K562 (cell line): ENCODE measurements at regions not wholly inside any gene's neighbourhood (a gene's known extent, or its start where the extent isn't known, plus 50 kb on each side); places are given as distances from the start of the nearest gene placed in this dataset.

Experiments
- ATAC-seq: fragments of 200-7000 bp; cut with Tn5 transposase; 3 replicates; pipeline ENCODE4 v1.9.1; 2020; ENCODE audit warnings: moderate library complexity
- BruUV-seq: library from RNA; stranded (reverse); fragments of 400-500 nt; replicated peaks from 2 replicates; lab custom pipeline; 2021; lab: Mats Ljungman, UMichigan
- CTCF ChIA-PET: fragments of 300-600 bp; formaldehyde crosslinking; extraction: SDS; loops from one replicate; lab custom pipeline; 2021; ENCODE audit warnings: low intra/inter-chr PET ratio; lab: Yijun Ruan, JAX
- POLR2A ChIA-PET: fragments of 300-600, 350-650 bp; sonication (Branson Sonifier 250); formaldehyde crosslinking; extraction: SDS; loops from one replicate; lab custom pipeline; 2021; ENCODE audit warnings: antibody characterized with exemption, inconsistent platforms; lab: Yijun Ruan, JAX
- DNase-seq, 4 experiments: peaks; one replicate each; pipeline versions ENCODE4 v3.0.0 to v3.0.0-alpha.2; 2011 to 2018; ENCODE audit warnings: low spot score in 3 of 4, mixed read lengths in 3 of 4; ENCODE audit errors: extremely low read depth in 1 of 4
- FAIRE-seq: peaks from 2 replicates; lab custom pipeline; 2011; peaks lifted over from hg19 to GRCh38; lab: Jason Lieb, UNC
- H2AFZ ChIP-seq: 2 replicates; pipeline ENCODE4 v1.6.0; 2011; ENCODE audit warnings: low read depth, low read length, control low read depth, inconsistent platforms
- H3K27ac ChIP-seq: fragments of 200-600 bp; 3 replicates; pipeline ENCODE4 v1.8.0; 2011; ENCODE audit warnings: low read depth, mild to moderate bottlenecking, control low read depth, inconsistent platforms, low read length, moderate library complexity, mixed read lengths; ENCODE audit errors: extremely low read depth
- H3K27me3 ChIP-seq, 2 experiments: fragments of 300-600 bp in 1 of 2; 2 replicates in 1 of 2; 3 replicates in 1 of 2; pipeline versions ENCODE4 v1.6.0 to v1.8.0; 2011; ENCODE audit warnings: inconsistent platforms in 2 of 2, low read length in 2 of 2, mild to moderate bottlenecking in 1 of 2, mixed read lengths in 1 of 2, moderate library complexity in 1 of 2; ENCODE audit not compliant: control insufficient read depth in 2 of 2, insufficient read depth in 2 of 2
- H3K36me3 ChIP-seq: fragments of 300-600 bp; 3 replicates; pipeline ENCODE4 v1.8.0; 2011; ENCODE audit warnings: mild to moderate bottlenecking, low read length, inconsistent platforms; ENCODE audit not compliant: control insufficient read depth, insufficient read depth
- H3K4me1 ChIP-seq, 2 experiments: fragments of 200-600 bp in 1 of 2; replicated peaks in 1 of 2; 2 replicates in 1 of 2; 3 replicates in 1 of 2; pipeline versions ENCODE4 v1.5.1 to v1.8.0; 2011; ENCODE audit warnings: inconsistent platforms in 2 of 2, low read length in 2 of 2, mild to moderate bottlenecking in 1 of 2, mixed read lengths in 1 of 2, moderate library complexity in 1 of 2; ENCODE audit not compliant: control insufficient read depth in 2 of 2, insufficient read depth in 2 of 2
- H3K4me2 ChIP-seq: 2 replicates; pipeline ENCODE4 v1.6.1; 2011; ENCODE audit warnings: low read length, control low read depth, inconsistent platforms, mixed read lengths; ENCODE audit not compliant: insufficient read depth
- H3K4me3 ChIP-seq: fragments of 200-600 bp; sonication (generic), shearing (Covaris generic); 2 replicates; pipeline ENCODE4 v1.5.1; 2016; ENCODE audit warnings: control low read depth, inconsistent platforms
- H3K79me2 ChIP-seq: fragments of 200-600 bp; 3 replicates; pipeline ENCODE4 v1.8.0; 2011; ENCODE audit warnings: low read length, inconsistent platforms; ENCODE audit not compliant: control insufficient read depth, insufficient read depth
- H3K9ac ChIP-seq, 2 experiments: 2 replicates each; pipeline versions ENCODE4 v1.6.0 to v1.6.1; 2011; ENCODE audit warnings: low read depth in 2 of 2, low read length in 2 of 2, control low read depth in 1 of 2, inconsistent platforms in 1 of 2, mild to moderate bottlenecking in 1 of 2, mixed read lengths in 1 of 2; ENCODE audit not compliant: insufficient read depth in 1 of 2
- H3K9me1 ChIP-seq: one replicate; pipeline ENCODE4 v1.6.0; 2011; ENCODE audit warnings: inconsistent platforms, mild to moderate bottlenecking, low read length, moderate library complexity; ENCODE audit not compliant: control insufficient read depth, insufficient read depth
- H3K9me3 ChIP-seq: replicated peaks from 2 replicates; pipeline ENCODE4 v1.5.1; 2011; ENCODE audit warnings: low read depth, low read length, inconsistent platforms; ENCODE audit not compliant: control insufficient read depth, insufficient read depth
- H4K20me1 ChIP-seq: replicated peaks from 2 replicates; pipeline ENCODE4 v1.6.1; 2011; ENCODE audit warnings: low read length, inconsistent platforms, mixed read lengths; ENCODE audit not compliant: control insufficient read depth, insufficient read depth
- ATF4 ChIP-seq: fragments of 450-650 bp; formaldehyde crosslinking; IDR thresholded peaks from 2 replicates; pipeline ENCODE4 v1.4.0; 2022; ENCODE audit warnings: mild to moderate bottlenecking, moderate library complexity
- CEBPG ChIP-seq, 3 experiments: fragments of 200-800 bp in 1 of 3; sonication (Bioruptor generic) in 1 of 3; sonication (generic) in 1 of 3; formaldehyde crosslinking in 1 of 3; IDR thresholded peaks in 2 of 3; conservative IDR thresholded peaks in 1 of 3; 2 replicates each; pipeline versions ENCODE4 v1.6.1 to v1.8.0; 2016 to 2022; ENCODE audit warnings: missing compliant biosample characterization in 2 of 3, missing genetic modification characterization in 2 of 3, mild to moderate bottlenecking in 1 of 3, missing genetic modification reagents in 1 of 3
- FOSL1 ChIP-seq: fragments of 200-800 bp; sonication (Bioruptor generic); conservative IDR thresholded peaks from 2 replicates; pipeline ENCODE4 v1.6.1; 2016; ENCODE audit warnings: missing genetic modification characterization, missing compliant biosample characterization
- JUNB ChIP-seq: fragments of 450-650 bp; formaldehyde crosslinking; conservative IDR thresholded peaks from 2 replicates; pipeline ENCODE4 v1.4.0; 2020; ENCODE audit warnings: mild to moderate bottlenecking
- JUND ChIP-seq, 2 experiments: IDR thresholded peaks; 2 replicates in 1 of 2; 3 replicates in 1 of 2; pipeline ENCODE4 v1.6.1; 2011; ENCODE audit warnings: borderline replicate concordance in 2 of 2, low read depth in 2 of 2, low read length in 2 of 2, improper control_type of control experiment in 1 of 2, missing biosample characterization in 1 of 2, missing genetic modification characterization in 1 of 2, missing genetic modification reagents in 1 of 2
- SMAD1 ChIP-seq: fragments of 150-350 bp; IDR thresholded peaks from 2 replicates; pipeline ENCODE4 v1.6.1; 2014; ENCODE audit warnings: low read length, low read depth; ENCODE audit not compliant: partially characterized antibody
- SOX6 ChIP-seq: fragments of 450-650 bp; IDR thresholded peaks from 2 replicates; pipeline ENCODE4 v1.6.1; 2014; ENCODE audit warnings: mild to moderate bottlenecking
- ZNF175 ChIP-seq: fragments of 200-800 bp; sonication (Bioruptor generic); IDR thresholded peaks from 2 replicates; pipeline ENCODE4 v1.6.1; 2016; ENCODE audit warnings: low read depth, mild to moderate bottlenecking, missing genetic modification characterization, missing compliant biosample characterization
- ZNF311 ChIP-seq: fragments of 250-450 bp; sonication (Bioruptor Pico); IDR thresholded peaks from 2 replicates; pipeline ENCODE4 v1.4.0; 2020; ENCODE audit warnings: mild to moderate bottlenecking, moderate library complexity
- ZSCAN32 ChIP-seq: fragments of 450-650 bp; formaldehyde crosslinking; IDR thresholded peaks from 2 replicates; pipeline ENCODE4 v1.4.0; 2020; ENCODE audit warnings: mild to moderate bottlenecking, moderate library complexity
- WGBS: fragments of 100-300 bp; shearing (Covaris generic); methylation state at CpG from one replicate; pipeline ENCODE4 v1.1.6; 2016; ENCODE audit warnings: low coverage, mixed read lengths; ENCODE audit not compliant: insufficient coverage; ENCODE audit errors: missing lambda C conversion rate; 5-methylcytosine and 5-hydroxymethylcytosine counted together
- in situ Hi-C: fragments of 300-500 bp; cut with MboI; formaldehyde crosslinking; loops from 4 replicates; pipeline ENCODE4 v1.15.0; 2018; ENCODE audit warnings: inconsistent platforms, mixed read lengths
- intact Hi-C: fragments of 100-400 bp; cut with micrococcal nuclease; formaldehyde crosslinking; loops from 2 replicates; pipeline ENCODE4 v1.14.2; 2022
- TF ChIP-seq, protein P1 (sequence below), 2 experiments: fragments of 450-650 bp in 1 of 2; sonication (generic) in 1 of 2; formaldehyde crosslinking in 1 of 2; IDR thresholded peaks in 1 of 2; conservative IDR thresholded peaks in 1 of 2; 2 replicates each; pipeline versions ENCODE4 v1.6.1 to v1.8.1; 2016 to 2023; ENCODE audit warnings: mild to moderate bottlenecking in 2 of 2, moderate library complexity in 2 of 2, inconsistent platforms in 1 of 2, missing genetic modification reagents in 1 of 2
- TF ChIP-seq, protein P2 (sequence below): sonication (generic); formaldehyde crosslinking; IDR thresholded peaks from 2 replicates; pipeline ENCODE4 v1.4.0; 2020; ENCODE audit warnings: mild to moderate bottlenecking, missing genetic modification reagents
- TF ChIP-seq, protein P3 (sequence below): fragments of 250-450 bp; sonication (Bioruptor Pico); IDR thresholded peaks from 2 replicates; pipeline ENCODE4 v1.8.0; 2022; ENCODE audit warnings: moderate library complexity, mild to moderate bottlenecking, inconsistent platforms

GRCh38 chr5:20678814-20679298 lies 690.9 kb upstream of the CDH18 start:
- no TSS peak for BruUV-seq
- TF ChIP-seq, protein P1, sequence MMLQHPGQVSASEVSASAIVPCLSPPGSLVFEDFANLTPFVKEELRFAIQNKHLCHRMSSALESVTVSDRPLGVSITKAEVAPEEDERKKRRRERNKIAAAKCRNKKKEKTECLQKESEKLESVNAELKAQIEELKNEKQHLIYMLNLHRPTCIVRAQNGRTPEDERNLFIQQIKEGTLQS (IDR thresholded peaks at IDR 0.05), result peak; percentile 77
- TF ChIP-seq, protein P1 (CRISPR knock-in tag; conservative IDR thresholded peaks at IDR 0.05), result no peak
- TF ChIP-seq, protein P2, sequence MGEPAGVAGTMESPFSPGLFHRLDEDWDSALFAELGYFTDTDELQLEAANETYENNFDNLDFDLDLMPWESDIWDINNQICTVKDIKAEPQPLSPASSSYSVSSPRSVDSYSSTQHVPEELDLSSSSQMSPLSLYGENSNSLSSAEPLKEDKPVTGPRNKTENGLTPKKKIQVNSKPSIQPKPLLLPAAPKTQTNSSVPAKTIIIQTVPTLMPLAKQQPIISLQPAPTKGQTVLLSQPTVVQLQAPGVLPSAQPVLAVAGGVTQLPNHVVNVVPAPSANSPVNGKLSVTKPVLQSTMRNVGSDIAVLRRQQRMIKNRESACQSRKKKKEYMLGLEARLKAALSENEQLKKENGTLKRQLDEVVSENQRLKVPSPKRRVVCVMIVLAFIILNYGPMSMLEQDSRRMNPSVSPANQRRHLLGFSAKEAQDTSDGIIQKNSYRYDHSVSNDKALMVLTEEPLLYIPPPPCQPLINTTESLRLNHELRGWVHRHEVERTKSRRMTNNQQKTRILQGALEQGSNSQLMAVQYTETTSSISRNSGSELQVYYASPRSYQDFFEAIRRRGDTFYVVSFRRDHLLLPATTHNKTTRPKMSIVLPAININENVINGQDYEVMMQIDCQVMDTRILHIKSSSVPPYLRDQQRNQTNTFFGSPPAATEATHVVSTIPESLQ (CRISPR knock-in tag), result no peak
- TF ChIP-seq SMAD1, result no peak
- peak; percentile 78; the same call in 1 of the 2 replicates for TF ChIP-seq ZNF311 (CRISPR knock-in tag)
- TF ChIP-seq CEBPG (CRISPR knock-in tag; IDR thresholded peaks at IDR 0.05), result peak; percentile 81
- peak; percentile 78 to 91 for TF ChIP-seq CEBPG (tag; conservative IDR thresholded peaks at IDR 0.05 in 1 of 2, IDR thresholded peaks at IDR 0.05 in 1 of 2)
- TF ChIP-seq ZNF175 (CRISPR knock-in tag), result 0 out of 2 replicates have a peak, but pooled peaks have one; percentile 44
- TF ChIP-seq JUNB, result 0 out of 2 replicates have a peak, but pooled peaks have one; percentile 13
- 0 out of 2 replicates have a peak, but pooled peaks have one; percentile 32 for TF ChIP-seq ZSCAN32
- TF ChIP-seq SOX6, result 0 out of 2 replicates have a peak, but pooled peaks have one; percentile 19
- peak; percentile 78 for TF ChIP-seq ATF4
- TF ChIP-seq FOSL1 (tag), result peak; percentile 88
- TF ChIP-seq, protein P3, sequence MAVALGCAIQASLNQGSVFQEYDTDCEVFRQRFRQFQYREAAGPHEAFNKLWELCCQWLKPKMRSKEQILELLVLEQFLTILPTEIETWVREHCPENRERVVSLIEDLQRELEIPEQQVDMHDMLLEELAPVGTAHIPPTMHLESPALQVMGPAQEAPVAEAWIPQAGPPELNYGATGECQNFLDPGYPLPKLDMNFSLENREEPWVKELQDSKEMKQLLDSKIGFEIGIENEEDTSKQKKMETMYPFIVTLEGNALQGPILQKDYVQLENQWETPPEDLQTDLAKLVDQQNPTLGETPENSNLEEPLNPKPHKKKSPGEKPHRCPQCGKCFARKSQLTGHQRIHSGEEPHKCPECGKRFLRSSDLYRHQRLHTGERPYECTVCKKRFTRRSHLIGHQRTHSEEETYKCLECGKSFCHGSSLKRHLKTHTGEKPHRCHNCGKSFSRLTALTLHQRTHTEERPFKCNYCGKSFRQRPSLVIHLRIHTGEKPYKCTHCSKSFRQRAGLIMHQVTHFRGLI (CRISPR knock-in tag), result no peak
- TF ChIP-seq JUND (IDR thresholded peaks at IDR 0.05; ENCODE audit: borderline replicate concordance, low read depth, low read length), result peak; percentile 35; the same call in 1 of the 2 replicates
- no peak for TF ChIP-seq JUND (tag; IDR thresholded peaks at IDR 0.05; ENCODE audit: borderline replicate concordance, low read depth, low read length)
- CTCF ChIA-PET, result no interaction called here
- H3K36me3 ChIP-seq, result no peaks in the 10 kb centered on the region
- no peak overlapping the region for H2AFZ ChIP-seq
- no peaks in the 10 kb centered on the region for H3K79me2 ChIP-seq
- peak in 1 of 4 experiments; percentile 12 for DNase-seq
- intact Hi-C loops (no loop called here), in situ Hi-C loops (no loop called here)
- POLR2A ChIA-PET, result no interaction called here
- FAIRE-seq, result no peak
- 0% methylated on average over 1 of the region's 1 CpG for WGBS
- H3K27ac ChIP-seq, result no peak overlapping the region; the same call in 2 of the 3 replicates
- H3K9me3 ChIP-seq, result no peaks in the 10 kb centered on the region; the same call in 1 of the 2 replicates
- H3K4me3 ChIP-seq, result no peak overlapping the region
- no peak overlapping the region for H3K4me2 ChIP-seq
- no peak for ATAC-seq
- H3K9ac ChIP-seq, result no peak overlapping the region
- H3K4me1 ChIP-seq, result no peaks in the 10 kb centered on the region
- H4K20me1 ChIP-seq, result no peaks in the 10 kb centered on the region
- H3K27me3 ChIP-seq, result no peaks in the 10 kb centered on the region
- no peaks in the 10 kb centered on the region for H3K9me1 ChIP-seq
